Coronary artery (tissue), 2 donors: ENCODE measurements at regions not wholly inside any gene's neighbourhood (a gene's known extent, or its start where the extent isn't known, plus 50 kb on each side); places are given as distances from the start of the nearest gene placed in this dataset.

Source experiments
- DNase-seq: peaks from one replicate; pipeline ENCODE4 v3.0.0-alpha.2; 2017; ENCODE audit warnings: low spot score
- H3K27ac ChIP-seq, 2 donors: fragments of 200-600 bp; sonication (generic); one replicate each; pipeline ENCODE4 v1.5.1; 2016 to 2019
- H3K4me3 ChIP-seq: fragments of 200-600 bp; sonication (generic); 2 replicates; pipeline ENCODE4 v1.5.1; 2016; ENCODE audit warnings: mild to moderate bottlenecking, moderate library complexity
- TF ChIP-seq, protein P1 (sequence below): fragments of 200-600 bp; sonication (generic); IDR thresholded peaks from one replicate; pipeline ENCODE4 v1.5.1; 2019; ENCODE audit warnings: antibody characterized with exemption

DNA sequence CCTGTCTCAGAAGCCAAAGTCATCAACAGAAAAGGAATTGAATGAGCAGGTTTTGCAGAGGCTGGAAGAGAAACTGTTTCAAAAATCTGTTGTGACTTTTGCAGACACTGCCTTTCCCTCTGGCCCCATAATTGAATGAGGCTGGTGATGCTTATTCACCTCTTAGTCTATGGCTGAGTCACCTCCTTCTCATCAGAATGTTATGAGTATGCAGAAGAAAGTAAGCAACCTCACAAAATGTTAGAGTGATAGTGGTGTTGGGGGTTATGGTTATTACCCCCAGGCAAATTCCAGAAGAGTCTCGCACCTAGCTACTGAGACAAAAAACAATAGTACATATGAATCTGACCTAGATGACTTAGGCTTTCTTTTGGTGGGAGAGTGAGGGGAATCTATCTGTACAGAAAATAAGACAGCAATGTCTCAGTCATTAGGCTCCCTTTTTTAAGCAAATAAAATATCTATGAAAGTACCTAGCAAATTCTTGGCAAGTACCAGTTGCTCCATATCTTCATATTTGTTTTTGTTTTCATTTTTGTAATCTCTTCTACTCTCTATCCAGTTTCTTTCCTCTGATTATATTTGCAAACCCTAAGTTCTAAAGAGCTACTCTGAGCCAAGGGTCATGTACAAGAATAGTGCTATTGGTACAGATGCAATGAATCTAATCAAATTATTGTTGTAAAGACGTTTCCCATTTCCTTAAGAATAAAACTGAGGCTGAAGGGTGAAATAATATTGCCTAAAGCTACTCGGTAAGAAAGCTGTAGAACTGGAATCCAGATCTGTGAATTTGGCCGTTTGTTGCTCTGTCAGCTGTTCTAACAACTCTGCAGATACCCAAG, 498.1 kb upstream of the TNC start:
- Histone ChIP-seq H3K4me3 (no peak overlapping the region), H3K27ac (no peak overlapping the region)
- TF ChIP-seq, protein P1, sequence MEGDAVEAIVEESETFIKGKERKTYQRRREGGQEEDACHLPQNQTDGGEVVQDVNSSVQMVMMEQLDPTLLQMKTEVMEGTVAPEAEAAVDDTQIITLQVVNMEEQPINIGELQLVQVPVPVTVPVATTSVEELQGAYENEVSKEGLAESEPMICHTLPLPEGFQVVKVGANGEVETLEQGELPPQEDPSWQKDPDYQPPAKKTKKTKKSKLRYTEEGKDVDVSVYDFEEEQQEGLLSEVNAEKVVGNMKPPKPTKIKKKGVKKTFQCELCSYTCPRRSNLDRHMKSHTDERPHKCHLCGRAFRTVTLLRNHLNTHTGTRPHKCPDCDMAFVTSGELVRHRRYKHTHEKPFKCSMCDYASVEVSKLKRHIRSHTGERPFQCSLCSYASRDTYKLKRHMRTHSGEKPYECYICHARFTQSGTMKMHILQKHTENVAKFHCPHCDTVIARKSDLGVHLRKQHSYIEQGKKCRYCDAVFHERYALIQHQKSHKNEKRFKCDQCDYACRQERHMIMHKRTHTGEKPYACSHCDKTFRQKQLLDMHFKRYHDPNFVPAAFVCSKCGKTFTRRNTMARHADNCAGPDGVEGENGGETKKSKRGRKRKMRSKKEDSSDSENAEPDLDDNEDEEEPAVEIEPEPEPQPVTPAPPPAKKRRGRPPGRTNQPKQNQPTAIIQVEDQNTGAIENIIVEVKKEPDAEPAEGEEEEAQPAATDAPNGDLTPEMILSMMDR: no peak
- no peak for DNase-seq

DNA sequence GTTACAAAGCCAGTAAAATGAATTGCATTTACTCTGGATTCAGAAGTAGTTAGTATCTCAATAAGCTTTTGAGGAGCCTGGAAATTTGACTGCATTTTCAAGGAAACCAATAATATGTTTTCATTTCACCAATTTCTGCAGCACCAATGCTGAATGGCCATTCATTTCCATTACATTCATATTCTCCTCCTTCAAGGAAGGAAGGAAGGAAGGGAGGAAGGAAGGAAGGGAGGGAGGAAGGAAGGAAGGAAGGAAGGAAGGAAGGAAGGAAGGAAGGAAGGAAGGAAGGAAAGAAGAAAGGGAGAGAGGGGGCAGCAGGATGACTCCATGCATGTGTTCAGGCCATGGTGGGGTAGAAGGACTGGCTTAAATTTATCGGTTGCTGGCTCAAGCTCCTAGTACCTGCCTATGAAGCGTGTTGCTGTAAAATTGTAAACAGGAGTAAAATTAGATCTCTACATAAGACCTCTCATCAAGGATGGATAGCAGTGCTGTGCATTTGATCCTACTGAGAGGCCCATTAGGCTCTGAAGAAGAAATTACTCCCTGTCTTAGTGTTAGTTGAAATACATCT, 498.8 kb upstream of the TNC start:
- H3K4me3 ChIP-seq: no peak overlapping the region
- TF ChIP-seq, protein P1: no peak
- no peak overlapping the region for H3K27ac ChIP-seq
- DNase-seq: no peak

DNA sequence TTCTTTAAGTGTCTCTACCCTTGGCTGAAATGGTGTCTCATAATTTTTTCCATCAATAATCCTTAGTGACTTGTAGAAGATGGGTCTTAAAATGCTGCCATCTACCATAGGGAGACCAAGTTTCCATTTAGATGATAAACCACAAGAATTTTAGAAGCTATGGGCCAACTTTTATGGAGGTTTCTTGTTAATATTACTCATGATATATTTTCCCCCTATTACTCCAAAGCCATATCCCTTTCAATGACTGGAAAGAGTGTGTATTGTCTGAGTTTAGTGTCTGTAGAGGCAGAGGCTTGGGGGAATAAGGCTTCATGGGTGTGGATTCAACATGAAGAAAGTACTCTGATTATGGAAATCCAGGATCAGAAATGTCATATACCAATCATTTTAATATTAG, 507.3 kb upstream of the TNC start:
- no peak for DNase-seq
- TF ChIP-seq, protein P1: no peak
- H3K27ac ChIP-seq: no peak overlapping the region
- no peak overlapping the region for H3K4me3 ChIP-seq

DNA sequence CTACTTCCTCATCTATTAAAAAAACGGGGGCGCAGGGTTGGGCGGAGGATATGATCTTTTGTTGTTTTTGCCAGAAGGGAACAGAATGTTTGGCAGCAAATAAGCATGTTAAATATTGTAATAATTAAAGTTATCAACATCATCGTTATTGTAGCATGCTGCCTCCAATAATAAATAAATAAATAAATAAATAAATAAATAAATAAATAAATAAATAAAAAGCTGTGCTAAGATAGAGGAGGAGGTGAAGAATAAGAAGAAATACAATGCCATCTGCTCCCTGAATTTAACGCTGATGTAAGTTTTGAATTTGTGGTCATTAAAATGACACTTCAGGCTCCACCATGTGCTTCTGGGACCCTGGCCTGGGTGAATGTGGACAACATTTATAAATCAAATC, 508.0 kb upstream of the TNC start:
- H3K4me3 ChIP-seq: no peak overlapping the region
- TF ChIP-seq, protein P1: no peak
- DNase-seq: no peak
- no peak overlapping the region for H3K27ac ChIP-seq

DNA sequence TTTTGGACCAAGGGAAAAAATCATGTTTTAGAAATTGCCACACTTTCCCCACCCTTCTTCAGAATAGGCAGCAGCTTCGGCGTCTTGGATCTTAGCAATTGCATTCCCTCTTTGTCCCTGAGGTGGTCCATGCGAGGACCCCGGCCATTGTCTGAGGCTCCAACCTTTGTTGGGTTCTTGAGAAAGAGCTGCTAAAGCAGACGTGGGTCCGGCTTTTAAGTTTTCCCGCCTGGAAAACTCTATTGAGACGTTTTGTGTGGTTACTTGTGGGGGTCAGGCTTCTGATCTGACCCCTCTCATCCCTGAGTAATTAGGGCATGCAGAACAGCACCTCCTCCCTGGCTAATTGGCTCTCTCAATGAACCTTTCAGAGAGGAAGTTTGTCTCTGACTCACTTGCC, 509.6 kb upstream of the TNC start:
- TF ChIP-seq, protein P1: no peak
- Histone ChIP-seq H3K27ac (no peak overlapping the region), H3K4me3 (no peak overlapping the region)
- DNase-seq: no peak

DNA sequence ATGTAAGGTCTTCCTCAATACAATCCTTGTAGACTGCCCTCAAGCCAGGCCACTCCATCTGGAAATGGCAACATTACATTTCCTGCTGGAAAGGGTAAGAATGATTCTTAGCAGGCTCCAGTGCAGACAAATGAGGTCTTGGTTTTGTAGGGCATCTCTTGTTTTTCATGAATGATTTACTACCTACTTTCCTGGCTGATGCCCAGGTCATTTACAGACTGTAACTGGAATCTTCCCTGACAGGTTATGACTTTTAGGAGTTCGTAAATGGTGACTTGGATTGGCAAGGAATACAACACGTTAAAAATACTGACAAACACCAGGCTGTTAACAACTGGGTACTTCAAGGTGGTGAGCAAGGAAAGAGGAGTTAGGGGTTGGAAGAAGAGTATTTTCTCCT, 510.5 kb upstream of the TNC start:
- DNase-seq: no peak
- TF ChIP-seq, protein P1: no peak
- Histone ChIP-seq H3K27ac (no peak overlapping the region), H3K4me3 (no peak overlapping the region)
